ENCODE measurements at regions not wholly inside any gene's neighbourhood (a gene's known extent, or its start where the extent isn't known, plus 50 kb on each side); places are given as distances from the start of the nearest gene placed in this dataset.
"Not testable (repeated sequence)": the region's sequence is repeated elsewhere in the genome, so short reads cannot be mapped to it uniquely, and the experiment has no call there.

DNA sequence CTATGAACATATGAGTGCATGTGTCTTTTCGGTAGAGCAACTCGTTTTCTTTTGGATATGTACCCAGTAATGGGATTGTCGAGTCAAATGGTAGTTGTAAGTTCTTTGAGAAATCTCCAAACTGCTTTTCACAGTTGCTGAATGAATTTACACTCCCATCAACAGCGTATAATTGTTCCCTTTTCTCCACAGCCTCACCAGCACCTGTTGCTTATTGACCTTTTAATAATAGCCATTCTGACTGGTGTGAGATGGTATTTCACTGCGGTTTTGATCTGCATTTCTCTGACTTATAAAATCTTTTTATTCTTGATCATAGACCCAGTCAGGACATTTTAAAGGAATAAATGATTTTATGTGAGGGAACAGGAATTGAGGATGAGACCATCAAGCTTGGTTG, 165.0 kb upstream of the KCTD3 start:
- no peak for DNase-seq (ENCODE audit: low spot score)

DNA sequence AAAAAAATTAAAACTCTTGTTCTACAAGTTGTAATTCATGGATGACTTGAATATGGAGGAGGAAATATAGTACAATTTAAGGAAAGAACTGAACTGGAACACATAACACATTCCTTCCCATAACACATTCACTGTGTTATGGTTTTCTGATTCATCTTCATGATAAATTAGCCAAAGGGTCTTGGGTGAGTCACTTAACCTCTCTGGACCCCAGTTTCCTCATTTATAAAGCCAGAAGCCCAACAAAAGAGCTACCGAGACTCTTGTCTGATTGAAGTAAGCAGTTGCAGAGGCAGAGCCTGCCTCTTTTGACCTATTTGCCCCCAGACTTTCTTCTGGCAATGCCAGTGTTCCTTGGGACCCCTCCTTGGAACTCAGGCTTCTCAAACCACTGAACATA, 161.9 kb upstream of the KCTD3 start:
- DNase-seq (ENCODE audit: low spot score), result no peak

DNA sequence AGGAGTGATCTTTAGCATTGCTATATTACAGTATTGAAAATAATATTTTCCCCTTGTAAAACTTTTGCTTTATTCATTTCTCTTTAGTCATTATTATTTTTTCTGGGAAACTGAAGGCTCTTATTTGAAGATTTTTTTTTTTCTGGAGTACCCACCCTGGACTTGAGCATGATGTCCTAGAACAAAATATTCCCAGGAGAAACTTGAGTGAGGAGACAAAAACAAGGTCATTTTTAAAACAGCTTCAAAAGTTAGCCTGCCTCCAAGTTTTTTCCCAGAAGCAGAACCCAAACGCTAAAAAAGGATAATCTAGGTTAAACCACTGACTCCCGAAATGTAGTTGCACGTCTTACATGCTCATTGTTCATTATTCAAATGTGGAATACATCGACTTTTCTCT, 160.2 kb upstream of the KCTD3 start:
- no peak for DNase-seq (ENCODE audit: low spot score)

DNA sequence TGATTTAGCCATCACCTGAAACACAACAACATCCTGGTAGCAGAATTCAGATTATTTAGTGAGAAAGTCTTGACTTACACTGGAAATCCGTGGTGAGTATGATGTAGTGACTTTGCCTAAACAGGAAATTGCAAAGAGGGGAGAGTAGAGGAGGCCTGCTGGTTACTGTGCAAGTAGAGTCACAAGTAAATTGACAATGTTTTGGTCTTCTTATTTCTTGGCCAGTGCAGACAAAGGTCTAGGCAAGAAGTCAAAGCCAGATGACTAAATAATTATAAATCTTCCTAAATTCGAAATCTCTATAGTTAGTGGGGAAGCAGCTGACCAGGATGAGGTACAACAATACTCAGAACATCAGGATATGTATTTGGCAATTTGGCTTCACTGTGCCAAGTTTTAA, 159.5 kb upstream of the KCTD3 start:
- no peak for DNase-seq (ENCODE audit: low spot score)

DNA sequence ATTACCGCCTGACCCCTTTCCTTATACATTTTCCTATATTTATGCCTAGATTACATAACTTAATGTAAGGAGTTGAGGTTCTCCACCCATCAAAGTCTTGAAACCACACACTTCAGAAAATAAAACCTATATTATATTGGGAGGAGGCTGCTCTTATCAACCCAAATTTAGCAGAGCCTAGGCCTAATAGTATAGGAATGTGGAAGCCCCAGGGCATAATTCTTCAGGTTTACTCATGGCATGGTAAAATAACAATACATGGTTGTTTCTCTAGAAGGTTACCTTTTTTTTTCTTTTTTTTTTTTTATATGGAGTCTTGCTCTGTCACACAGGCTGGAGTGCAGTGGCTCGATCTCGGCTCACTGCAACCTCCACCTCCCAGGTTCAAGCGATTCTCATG, 157.6 kb upstream of the KCTD3 start:
- DNase-seq (ENCODE audit: low spot score), result not testable (repeated sequence)

DNA sequence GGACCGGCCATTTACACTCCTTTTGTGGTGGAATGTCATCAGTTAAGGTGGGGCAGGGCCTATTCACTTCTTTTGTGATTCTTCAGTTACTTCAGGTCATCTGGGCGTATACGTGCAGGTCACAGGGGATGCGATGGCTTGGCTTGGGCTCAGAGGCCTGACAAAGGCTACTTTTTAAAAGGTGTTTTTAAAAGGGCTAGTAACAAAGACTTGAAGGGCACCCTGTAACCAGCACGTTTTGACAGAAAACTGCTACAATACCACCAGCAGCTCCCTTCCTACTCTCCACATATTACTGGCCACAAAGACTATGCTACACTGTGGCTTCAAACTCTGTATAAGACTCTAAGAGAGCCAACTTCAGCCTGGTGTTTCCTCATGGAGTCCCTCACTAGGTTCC, 151.6 kb upstream of the KCTD3 start:
- DNase-seq (ENCODE audit: low spot score), result not testable (repeated sequence)

DNA sequence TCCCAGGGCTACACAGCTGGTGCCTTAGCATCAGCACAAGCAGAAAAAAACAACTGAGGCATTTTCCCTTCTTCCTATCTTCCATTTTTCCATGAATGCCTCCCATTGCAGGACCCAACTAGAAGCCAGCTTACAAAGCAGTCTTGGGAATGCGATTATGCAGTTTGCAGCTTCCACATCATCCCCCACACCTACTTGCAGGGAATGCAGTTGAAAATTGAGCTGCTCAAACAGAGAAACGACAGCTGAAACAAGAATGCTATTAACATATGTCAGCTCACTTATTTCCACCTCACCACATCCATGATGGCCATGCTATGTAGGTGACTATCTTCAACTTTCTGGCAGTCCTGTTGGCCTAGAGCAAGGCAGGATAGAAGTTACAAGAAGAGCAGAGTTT, 150.6 kb upstream of the KCTD3 start:
- no peak for DNase-seq (ENCODE audit: low spot score)

DNA sequence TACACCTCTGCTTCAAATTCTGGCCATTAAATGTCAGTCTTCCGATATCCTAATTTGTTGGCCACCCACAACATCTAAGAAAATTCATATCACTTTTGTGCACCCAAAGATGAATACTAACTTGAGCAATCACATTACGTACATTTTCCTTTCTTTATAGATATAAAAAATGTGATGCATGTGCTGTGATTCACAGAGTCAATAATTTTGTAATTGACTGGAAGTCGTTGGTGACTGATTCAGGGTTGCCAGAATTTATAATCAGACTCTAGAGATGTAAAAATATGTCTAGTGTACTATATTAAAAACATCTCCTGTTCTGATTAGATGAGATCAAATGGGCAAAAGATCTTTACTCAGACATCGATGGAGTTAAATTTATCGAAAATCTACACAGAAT, 150.0 kb upstream of the KCTD3 start:
- no peak for DNase-seq (ENCODE audit: low spot score)

DNA sequence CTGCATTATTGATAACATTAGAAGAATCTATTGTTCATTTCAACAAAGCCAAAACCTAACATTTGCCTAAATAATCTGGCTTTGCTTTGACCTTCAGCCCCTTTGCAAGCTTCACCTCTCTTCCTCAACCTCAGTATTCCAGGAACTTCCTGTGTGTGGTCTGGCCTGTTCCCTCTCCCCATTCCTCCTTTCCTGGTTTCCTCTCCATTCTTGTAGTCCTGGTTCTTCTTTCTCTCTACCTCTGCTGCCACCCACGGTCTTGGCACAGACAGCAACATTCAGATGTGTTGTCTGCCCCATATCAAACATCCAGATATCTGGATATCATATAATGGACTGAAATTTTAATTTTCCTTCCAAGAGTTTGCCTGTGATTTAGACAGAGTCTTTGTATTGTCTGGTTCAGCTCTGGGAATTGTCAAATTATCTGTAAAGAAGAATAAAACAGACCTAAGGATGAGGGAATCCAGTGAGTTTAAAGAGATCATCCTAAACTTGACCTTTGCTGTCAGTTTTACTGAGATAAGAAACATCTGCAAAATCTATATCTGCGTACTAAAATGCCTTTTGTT, 148.1 kb upstream of the KCTD3 start:
- DNase-seq (ENCODE audit: low spot score), result no peak

DNA sequence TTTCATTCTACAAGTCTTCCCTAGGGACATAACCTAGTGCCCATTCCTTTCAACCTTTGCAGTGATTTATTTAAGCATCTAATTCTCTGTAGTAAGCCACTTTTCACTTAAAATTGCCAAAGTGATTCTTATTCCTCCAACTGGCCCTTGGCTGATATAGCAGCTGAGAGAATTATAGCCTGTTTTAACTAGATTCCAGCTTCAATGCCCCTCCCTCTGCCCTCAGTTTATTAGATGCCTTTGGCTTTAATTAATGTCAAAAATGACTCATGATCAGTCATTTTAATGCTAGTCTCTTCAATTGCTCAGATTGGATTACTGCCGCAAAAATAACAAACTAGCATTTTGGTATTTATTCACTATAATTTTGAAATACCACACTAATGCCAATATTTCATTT, 145.4 kb upstream of the KCTD3 start:
- no peak for DNase-seq (ENCODE audit: low spot score)

DNA sequence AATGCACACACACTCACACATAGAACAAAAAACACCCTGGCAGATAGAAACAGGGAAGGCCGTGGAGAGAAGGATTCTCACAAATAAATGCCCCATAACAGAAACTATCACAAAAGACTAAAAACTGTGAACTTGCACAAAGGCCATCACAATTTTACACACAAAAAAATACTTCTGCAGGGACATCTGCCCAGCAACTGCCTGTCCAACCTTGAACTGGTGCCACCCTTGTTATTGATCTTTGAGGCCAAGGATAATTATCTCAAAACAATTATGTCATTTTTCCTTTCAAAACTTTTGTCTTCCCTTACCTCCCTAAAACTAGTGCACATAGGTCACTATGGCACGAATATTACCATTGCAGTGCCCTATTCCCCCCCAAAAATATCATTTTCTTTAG, 143.8 kb upstream of the KCTD3 start:
- no peak for DNase-seq (ENCODE audit: low spot score)

DNA sequence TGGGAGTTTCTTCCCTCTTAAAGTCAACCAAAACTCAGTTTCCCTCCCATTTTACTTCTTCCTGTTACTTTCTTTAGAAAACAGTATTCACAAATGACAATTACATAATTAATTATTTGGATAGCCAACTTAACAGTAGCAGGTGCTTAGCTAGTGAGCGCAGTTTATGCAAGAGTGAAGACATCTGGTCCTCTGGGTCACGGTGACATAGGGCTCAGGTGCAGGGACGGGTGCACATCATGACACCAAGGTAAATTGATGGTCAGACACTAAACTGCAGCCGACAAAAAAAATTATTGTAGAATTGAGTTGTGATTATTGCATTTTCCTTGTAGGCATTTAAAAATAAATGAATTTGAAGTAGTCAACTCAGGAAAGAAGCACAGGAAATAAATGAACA, 142.0 kb upstream of the KCTD3 start:
- no peak for DNase-seq (ENCODE audit: low spot score)

DNA sequence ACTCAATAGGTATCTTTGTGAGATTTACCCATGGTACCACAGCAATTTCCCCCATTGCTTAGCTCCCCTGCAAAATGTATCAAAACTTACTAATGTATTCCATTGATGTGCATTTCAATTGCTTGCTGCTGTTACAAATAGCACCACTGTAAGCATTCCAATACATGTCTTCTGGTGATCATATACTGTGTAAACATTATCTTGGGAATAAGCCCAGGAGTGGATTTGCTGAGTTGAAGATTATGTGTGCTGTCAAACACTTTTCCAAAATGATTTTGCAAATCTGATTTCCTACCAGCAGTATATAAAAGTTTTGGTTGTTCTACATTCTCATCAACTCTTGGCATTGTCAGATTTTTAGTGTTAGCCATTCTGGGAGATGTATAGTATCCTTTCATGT, 141.0 kb upstream of the KCTD3 start:
- no peak for DNase-seq (ENCODE audit: low spot score)

DNA sequence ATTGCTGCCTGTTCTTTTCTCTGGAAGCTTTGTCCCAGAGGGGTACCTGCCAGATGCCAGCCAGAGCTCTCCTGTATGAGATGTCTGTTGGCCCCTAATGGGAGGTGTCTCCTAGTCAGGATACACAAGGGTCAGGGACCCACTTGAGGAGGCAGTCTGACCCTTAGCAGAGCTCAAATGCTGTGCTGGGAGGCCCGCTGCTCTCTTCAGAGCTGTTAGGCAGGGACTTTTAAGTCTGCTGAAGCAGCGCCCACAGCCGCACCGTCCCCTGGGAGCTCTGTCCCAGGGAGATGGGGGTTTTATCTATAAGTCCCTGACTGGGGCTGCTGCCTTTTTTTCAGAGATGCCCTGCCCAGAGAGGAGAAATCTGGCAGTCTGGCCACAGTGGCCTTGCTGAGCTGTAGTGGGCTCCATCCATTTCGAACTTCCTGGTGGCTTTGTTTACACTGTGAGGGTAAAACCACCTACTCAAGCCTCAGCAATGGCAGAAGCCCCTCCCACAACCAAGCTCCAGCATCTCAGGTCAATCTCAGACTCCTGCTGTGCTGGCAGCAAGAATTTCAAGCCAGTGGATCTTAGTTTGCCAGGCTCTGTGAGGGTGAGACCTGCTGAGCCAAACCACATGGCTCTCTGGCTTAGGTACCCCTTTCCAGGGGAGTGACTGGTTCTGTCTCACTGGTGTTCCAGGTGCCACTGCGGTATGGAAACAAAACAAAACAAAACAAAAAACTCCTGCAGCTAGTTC, 134.4 kb upstream of the KCTD3 start:
- DNase-seq (ENCODE audit: low spot score), result not testable (repeated sequence)

DNA sequence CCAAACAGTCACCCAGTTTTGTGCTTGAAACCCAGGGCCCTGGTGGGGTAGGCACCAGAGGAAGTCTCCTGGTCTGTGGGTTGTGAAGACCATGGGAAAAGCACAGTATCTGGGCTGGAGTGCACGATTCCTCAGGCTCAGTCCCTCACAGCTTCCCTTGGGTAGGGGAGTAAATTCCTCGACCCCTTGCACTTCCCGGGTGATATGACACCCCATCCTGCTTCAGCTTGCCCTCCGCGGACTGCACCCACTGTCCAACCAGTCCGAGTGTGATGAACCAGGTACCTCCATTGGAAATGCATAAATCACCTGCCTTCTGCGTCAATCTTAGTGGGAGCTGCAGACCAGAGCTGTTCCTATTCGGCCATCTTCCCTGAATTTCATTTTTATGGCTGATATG, 133.9 kb upstream of the KCTD3 start:
- DNase-seq (ENCODE audit: low spot score), result no peak

DNA sequence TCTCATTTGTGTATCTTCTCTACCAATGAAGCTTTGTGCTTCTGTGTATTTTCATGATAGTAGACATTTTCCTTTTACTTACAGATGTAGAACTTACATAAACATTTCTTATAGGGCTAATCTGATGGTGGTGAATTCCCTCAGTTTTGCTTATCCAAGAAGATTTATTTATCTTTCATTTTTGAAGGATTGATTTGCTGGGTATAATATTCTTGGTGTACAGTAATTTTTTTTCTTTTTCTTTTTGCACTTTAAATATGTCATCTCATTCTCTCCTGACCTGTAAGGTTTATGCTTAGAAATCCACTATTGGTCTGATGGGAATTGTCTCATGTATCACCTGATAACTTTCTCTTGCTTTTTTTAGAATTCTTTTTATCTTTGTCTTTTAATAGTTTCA, 127.6 kb upstream of the KCTD3 start:
- DNase-seq (ENCODE audit: low spot score), result no peak

DNA sequence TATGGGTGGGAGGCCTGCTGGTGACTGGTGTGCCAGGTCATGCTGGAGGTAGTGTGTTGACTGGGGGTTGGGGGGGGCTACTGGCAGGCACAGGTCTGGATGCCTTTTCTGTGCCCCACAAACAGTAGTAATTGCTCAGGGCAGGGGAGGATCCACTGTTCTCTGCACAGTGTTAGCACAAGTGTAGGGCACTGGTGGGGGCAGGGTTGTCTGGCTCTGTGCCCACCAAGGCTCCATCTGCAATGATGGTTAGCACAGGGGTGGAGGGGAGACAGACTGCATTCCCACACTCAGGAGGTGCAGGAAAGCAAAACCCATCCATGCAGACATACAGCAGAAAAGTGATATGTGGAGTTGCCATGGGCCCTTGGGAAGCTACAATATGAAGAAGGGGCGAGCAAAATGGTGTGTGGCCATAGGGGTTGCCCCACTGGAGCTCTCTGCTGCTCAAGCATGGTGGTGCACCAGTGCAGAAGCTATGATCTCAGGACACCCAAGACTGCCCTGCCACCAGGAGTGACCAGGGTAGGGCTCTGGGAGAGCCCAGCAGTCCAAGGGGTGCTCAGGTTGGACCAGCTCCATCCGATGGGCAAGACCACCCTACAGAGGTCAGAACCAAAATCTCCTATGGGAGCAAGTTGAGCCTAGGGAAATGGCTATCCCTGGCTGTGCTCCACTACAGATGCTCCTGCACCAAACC, 122.2 kb upstream of the KCTD3 start:
- no peak for DNase-seq (ENCODE audit: low spot score)

DNA sequence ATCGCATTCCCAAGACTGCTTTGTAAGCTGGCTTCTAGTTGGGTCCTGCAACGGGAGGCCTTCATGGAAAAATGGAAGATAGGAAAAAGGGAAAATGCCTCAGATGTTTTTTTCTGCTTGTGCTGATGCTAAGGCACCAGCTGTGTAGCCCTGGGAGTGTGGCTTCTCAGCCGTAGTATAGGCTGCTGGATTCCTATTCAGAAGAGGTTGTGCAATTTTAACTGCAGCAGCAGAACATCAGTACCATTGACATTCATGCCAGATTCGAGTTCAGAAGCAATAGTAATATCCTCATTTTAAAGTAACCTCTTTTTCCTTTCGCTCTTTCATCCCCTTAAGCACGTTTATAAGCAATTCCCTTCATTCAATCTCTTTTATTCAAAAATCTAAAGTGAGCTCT, 119.1 kb upstream of the KCTD3 start:
- DNase-seq (ENCODE audit: low spot score), result not testable (repeated sequence)

DNA sequence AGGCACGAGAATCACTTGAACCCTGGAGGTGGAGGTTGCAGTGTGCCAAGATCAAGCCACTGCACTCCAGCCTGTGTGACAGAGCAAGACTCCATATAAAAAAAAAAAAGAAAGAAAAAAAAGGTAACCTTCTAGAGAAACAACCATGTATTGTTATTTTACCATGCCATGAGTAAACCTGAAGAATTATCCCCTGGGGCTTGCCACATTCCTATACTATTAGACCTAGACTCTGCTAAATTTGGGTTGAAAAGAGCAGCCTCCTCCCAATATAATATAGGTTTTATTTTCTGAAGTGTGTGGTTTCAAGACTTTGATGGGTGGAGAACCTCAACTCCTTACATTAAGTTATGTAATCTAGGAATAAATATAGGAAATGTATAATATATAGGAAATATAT, 118.0 kb upstream of the KCTD3 start:
- DNase-seq (ENCODE audit: low spot score), result not testable (repeated sequence)

DNA sequence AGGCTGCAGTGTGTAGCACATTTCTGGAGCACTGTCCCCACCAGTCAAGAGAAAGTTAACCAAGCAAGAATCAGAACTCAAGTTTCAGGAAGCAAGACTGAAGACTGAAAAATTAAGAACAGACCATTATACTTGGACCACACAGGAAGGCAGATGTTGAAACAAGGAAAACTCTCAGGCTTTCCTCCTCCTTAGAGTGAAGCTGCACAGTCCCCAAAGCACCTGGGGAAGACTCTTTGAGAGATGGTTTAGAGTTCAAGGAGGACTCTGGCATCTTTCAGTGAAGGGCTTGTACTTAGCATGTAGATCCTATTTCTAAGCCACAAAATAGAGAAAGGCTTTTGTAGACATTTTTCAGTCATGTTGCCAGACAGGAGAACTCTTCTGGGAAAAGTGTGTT, 113.7 kb upstream of the KCTD3 start:
- no peak for DNase-seq (ENCODE audit: low spot score)

DNA sequence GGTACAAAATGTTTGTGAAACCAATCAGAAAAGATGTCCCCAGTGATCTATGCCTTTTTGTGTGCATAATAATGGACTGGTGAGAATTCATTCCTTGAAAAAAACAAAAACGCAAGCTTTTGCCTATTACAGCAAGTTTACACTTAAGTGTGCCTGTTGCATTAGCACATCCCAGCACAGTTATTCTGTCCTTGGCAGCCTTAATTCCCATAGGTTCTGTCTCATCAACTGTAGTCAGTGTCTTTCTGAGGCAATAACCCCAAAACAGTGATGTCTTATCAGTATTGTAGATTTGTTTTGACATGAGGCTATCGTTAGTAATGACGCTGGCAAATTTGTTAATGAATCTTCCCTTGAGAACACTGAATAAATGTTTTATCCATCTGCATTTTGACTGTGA, 109.9 kb upstream of the KCTD3 start:
- DNase-seq (ENCODE audit: low spot score), result no peak

DNA sequence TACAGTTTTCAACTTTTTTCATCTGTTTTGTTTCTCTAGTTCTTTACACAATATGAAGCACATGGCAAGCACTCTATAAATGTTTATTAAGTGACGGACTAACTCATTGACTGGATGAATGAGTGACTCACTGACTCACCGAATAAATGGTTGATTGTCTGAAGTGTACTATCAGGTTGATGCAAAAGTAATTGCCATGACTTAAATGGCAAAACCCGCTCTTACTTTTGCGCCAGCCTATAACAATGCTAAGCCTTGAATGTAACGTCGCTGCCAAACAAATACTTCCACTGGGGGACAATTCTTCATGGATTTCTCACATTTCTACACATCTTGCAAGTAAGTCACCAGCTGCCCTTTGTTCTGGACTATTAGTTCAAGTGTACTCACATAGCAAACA, 109.0 kb upstream of the KCTD3 start:
- no peak for DNase-seq (ENCODE audit: low spot score)

DNA sequence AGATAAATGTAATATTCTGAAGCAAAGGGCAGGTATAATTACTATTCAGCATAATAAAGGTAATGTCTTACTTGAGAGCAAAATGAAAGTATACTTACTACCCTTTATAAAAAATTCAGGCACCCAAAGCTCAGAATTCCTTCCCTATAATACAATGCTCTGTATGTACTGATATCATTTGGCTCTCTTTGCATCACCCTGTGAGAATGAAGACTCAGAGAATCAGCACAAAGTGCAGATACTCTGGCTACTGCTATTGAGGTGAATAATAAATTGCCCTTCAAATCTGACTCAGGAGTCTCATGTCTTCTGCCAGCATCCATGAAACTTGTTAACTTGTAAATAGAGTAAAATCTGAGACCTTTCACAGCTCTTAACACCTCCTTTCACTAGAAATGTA, 108.5 kb upstream of the KCTD3 start:
- DNase-seq (ENCODE audit: low spot score), result no peak

DNA sequence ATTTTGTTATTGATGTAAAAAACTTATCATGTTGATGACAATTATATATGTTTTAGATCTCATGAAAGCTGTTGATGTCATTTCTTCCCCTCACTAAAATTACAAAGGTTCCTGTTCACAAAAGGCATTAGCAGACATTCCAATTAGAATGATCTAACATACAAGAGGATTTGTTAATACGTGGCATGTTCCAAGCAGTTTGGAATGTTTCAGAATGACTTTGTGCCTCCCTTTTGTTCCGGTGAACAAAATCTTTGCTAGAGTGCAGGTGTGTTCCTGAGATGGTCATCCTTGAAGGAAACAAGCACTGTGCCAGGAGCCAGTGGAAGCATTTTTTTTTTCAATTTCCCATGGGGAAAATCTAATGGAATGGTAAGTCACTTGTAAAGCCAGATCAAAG, 108.0 kb upstream of the KCTD3 start:
- no peak for DNase-seq (ENCODE audit: low spot score)
